ENCODE measurements at regions not wholly inside any gene's neighbourhood (a gene's known extent, or its start where the extent isn't known, plus 50 kb on each side); places are given as distances from the start of the nearest gene placed in this dataset.

DNA sequence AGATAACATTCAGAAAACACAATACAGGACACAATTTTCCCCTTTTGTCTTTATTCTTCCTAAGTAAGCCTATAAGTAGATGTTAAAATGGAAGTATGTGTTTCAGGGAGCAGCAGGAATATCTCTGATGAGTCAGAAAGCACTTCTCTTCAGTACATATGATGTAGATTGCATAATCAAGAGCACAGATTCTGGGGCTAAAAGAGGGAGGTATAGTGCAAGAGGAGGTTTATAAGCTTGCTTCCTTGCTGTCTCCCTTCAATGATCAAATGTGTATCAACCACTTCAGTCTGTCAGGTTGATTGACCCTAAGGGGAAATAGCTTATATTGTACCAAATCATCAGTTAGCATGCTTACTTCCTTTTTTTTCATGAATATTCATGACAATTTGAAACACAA lies 822.8 kb downstream of the BRINP3 start:
- H3K4me3 ChIP-seq (ENCODE audit: low read depth, low read length, poor library complexity, severe bottlenecking) = no peak overlapping the region
- no peak overlapping the region for H2AFZ ChIP-seq (ENCODE audit: low read length)
- no peaks in the 10 kb centered on the region for H4K20me1 ChIP-seq (ENCODE audit: insufficient read depth, low read length)
- H3K79me2 ChIP-seq (ENCODE audit: insufficient read depth, low read length) = no peaks in the 10 kb centered on the region
- H3K4me2 ChIP-seq (ENCODE audit: low read length) = no peak overlapping the region
- H3K9ac ChIP-seq (ENCODE audit: low read length) = no peak overlapping the region
- H3K9me2 ChIP-seq (ENCODE audit: low read depth, low read length) = no peaks in the 10 kb centered on the region
- TF ChIP-seq CTCF (IDR thresholded peaks at IDR 0.05; ENCODE audit: low read length) = no peak
- TF ChIP-seq EZH2 (IDR thresholded peaks at IDR 0.05; ENCODE audit: borderline replicate concordance, low read length) = no peak
- H3K27me3 ChIP-seq (ENCODE audit: insufficient read depth, low read length) = no peaks in the 10 kb centered on the region
- H3K4me1 ChIP-seq (ENCODE audit: insufficient read depth, low read length, severe bottlenecking) = no peaks in the 10 kb centered on the region
- no peaks in the 10 kb centered on the region for H3F3A ChIP-seq (ENCODE audit: insufficient read depth, low read length)
- H3K9me3 ChIP-seq (ENCODE audit: low read length) = no peaks in the 10 kb centered on the region
- no peak overlapping the region for H3K27ac ChIP-seq (ENCODE audit: low read depth, low read length, poor library complexity, severe bottlenecking)
- no peaks in the 10 kb centered on the region for H3K36me3 ChIP-seq (ENCODE audit: insufficient read depth, low read length)

DNA sequence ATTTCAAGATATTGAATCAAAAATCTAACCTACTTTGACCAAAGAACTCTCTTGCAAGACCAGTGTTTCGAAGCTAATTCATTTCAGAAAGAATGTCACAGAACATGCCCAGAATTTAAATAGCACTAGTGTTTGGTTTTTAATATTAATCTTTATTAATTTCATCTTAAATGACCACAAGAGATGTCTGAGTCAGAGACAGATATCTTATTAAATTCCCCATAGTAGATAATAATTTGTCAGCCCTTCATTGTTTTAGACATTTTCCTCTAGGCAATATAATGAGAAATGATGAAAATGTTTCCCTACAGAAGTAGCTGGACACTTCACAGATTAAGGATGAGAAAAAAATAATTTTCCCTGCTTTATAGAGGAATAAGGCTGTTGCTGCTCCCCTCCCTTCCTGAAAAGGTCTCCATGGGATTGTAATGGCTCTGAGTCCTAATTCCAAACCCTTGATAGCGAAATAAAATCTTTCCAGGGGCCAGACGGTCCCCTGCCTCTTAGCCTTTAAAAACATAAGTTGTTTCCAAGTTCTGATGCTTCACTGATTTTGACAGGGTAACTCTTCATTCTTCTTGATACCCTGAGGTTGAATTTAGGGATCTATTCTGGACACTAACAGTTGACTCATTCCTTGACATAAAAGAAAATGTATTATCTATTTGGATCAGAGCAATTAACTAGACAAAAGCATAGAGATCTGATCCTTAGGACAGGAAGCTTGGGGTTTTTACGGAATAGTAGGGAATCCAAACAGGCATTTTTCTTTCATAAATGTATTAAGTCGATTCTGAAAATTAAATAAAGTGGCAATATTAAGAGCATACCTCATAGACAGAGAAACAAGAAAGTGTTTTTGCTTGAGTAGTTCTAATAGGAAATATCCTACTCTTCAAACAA lies 820.8 kb downstream of the BRINP3 start:
- Histone ChIP-seq H3K4me3 (ENCODE audit: low read depth, low read length, poor library complexity, severe bottlenecking) (no peak overlapping the region), H3K9ac (ENCODE audit: low read length) (no peak overlapping the region), H3K9me3 (ENCODE audit: low read length) (no peaks in the 10 kb centered on the region), H3K27ac (ENCODE audit: low read depth, low read length, poor library complexity, severe bottlenecking) (no peak overlapping the region), H3K79me2 (ENCODE audit: insufficient read depth, low read length) (no peaks in the 10 kb centered on the region), H3K4me1 (ENCODE audit: insufficient read depth, low read length, severe bottlenecking) (no peaks in the 10 kb centered on the region), H3K27me3 (ENCODE audit: insufficient read depth, low read length) (no peaks in the 10 kb centered on the region), H4K20me1 (ENCODE audit: insufficient read depth, low read length) (no peaks in the 10 kb centered on the region), H2AFZ (ENCODE audit: low read length) (no peak overlapping the region), H3K4me2 (ENCODE audit: low read length) (no peak overlapping the region), H3K36me3 (ENCODE audit: insufficient read depth, low read length) (no peaks in the 10 kb centered on the region), H3F3A (ENCODE audit: insufficient read depth, low read length) (no peaks in the 10 kb centered on the region), H3K9me2 (ENCODE audit: low read depth, low read length) (no peaks in the 10 kb centered on the region)
- no peak for TF ChIP-seq EZH2 (IDR thresholded peaks at IDR 0.05; ENCODE audit: borderline replicate concordance, low read length)
- TF ChIP-seq CTCF (IDR thresholded peaks at IDR 0.05; ENCODE audit: low read length) = no peak

DNA sequence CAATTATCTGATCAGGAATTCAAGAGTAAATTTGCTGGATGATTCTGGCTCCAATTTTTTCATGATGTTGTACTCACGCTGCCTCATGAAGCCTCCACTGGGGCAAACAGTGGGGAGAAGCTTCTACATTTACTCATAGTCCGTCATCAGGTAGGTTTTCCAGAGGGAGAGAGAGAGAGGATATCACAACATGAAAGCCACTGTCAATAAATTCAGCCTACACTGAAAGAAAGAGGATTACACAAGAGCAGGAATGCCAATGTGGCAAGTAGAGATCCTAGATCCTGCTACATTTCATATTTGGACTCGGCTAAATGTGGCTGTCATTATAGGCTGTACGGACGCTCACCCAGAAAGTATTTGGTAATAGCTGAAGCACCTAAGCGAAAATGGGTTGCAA lies 819.9 kb downstream of the BRINP3 start:
- H3K9me3 ChIP-seq (ENCODE audit: low read length) = no peaks in the 10 kb centered on the region
- H3K4me1 ChIP-seq (ENCODE audit: insufficient read depth, low read length, severe bottlenecking) = no peaks in the 10 kb centered on the region
- TF ChIP-seq CTCF (IDR thresholded peaks at IDR 0.05; ENCODE audit: low read length) (no peak), EZH2 (IDR thresholded peaks at IDR 0.05; ENCODE audit: borderline replicate concordance, low read length) (no peak)
- H3K36me3 ChIP-seq (ENCODE audit: insufficient read depth, low read length) = no peaks in the 10 kb centered on the region
- H3K79me2 ChIP-seq (ENCODE audit: insufficient read depth, low read length) = no peaks in the 10 kb centered on the region
- H3K27me3 ChIP-seq (ENCODE audit: insufficient read depth, low read length) = no peaks in the 10 kb centered on the region
- H2AFZ ChIP-seq (ENCODE audit: low read length) = no peak overlapping the region
- no peak overlapping the region for H3K27ac ChIP-seq (ENCODE audit: low read depth, low read length, poor library complexity, severe bottlenecking)
- no peak overlapping the region for H3K4me3 ChIP-seq (ENCODE audit: low read depth, low read length, poor library complexity, severe bottlenecking)
- H3K9ac ChIP-seq (ENCODE audit: low read length) = no peak overlapping the region
- no peaks in the 10 kb centered on the region for H3F3A ChIP-seq (ENCODE audit: insufficient read depth, low read length)
- no peaks in the 10 kb centered on the region for H4K20me1 ChIP-seq (ENCODE audit: insufficient read depth, low read length)
- H3K4me2 ChIP-seq (ENCODE audit: low read length) = no peak overlapping the region
- H3K9me2 ChIP-seq (ENCODE audit: low read depth, low read length) = no peaks in the 10 kb centered on the region
